K562 (cell line): ENCODE measurements at regions not wholly inside any gene's neighbourhood (a gene's known extent, or its start where the extent isn't known, plus 50 kb on each side); places are given as distances from the start of the nearest gene placed in this dataset.

Experiments
- ATAC-seq: fragments of 200-7000 bp; cut with Tn5 transposase; 3 replicates; pipeline ENCODE4 v1.9.1; 2020; ENCODE audit warnings: moderate library complexity
- BruUV-seq: library from RNA; stranded (reverse); fragments of 400-500 nt; replicated peaks from 2 replicates; lab custom pipeline; 2021; lab: Mats Ljungman, UMichigan
- CTCF ChIA-PET: fragments of 300-600 bp; formaldehyde crosslinking; extraction: SDS; loops from one replicate; lab custom pipeline; 2021; ENCODE audit warnings: low intra/inter-chr PET ratio; lab: Yijun Ruan, JAX
- POLR2A ChIA-PET: fragments of 300-600, 350-650 bp; sonication (Branson Sonifier 250); formaldehyde crosslinking; extraction: SDS; loops from one replicate; lab custom pipeline; 2021; ENCODE audit warnings: antibody characterized with exemption, inconsistent platforms; lab: Yijun Ruan, JAX
- DNase-seq, 4 experiments: peaks; one replicate each; pipeline versions ENCODE4 v3.0.0 to v3.0.0-alpha.2; 2011 to 2018; ENCODE audit warnings: low spot score in 3 of 4, mixed read lengths in 3 of 4; ENCODE audit errors: extremely low read depth in 1 of 4
- FAIRE-seq: peaks from 2 replicates; lab custom pipeline; 2011; peaks lifted over from hg19 to GRCh38; lab: Jason Lieb, UNC
- H2AFZ ChIP-seq: 2 replicates; pipeline ENCODE4 v1.6.0; 2011; ENCODE audit warnings: low read depth, low read length, control low read depth, inconsistent platforms
- H3K27ac ChIP-seq: fragments of 200-600 bp; 3 replicates; pipeline ENCODE4 v1.8.0; 2011; ENCODE audit warnings: low read depth, mild to moderate bottlenecking, control low read depth, inconsistent platforms, low read length, moderate library complexity, mixed read lengths; ENCODE audit errors: extremely low read depth
- H3K27me3 ChIP-seq, 2 experiments: fragments of 300-600 bp in 1 of 2; 2 replicates in 1 of 2; 3 replicates in 1 of 2; pipeline versions ENCODE4 v1.6.0 to v1.8.0; 2011; ENCODE audit warnings: inconsistent platforms in 2 of 2, low read length in 2 of 2, mild to moderate bottlenecking in 1 of 2, mixed read lengths in 1 of 2, moderate library complexity in 1 of 2; ENCODE audit not compliant: control insufficient read depth in 2 of 2, insufficient read depth in 2 of 2
- H3K36me3 ChIP-seq: fragments of 300-600 bp; 3 replicates; pipeline ENCODE4 v1.8.0; 2011; ENCODE audit warnings: mild to moderate bottlenecking, low read length, inconsistent platforms; ENCODE audit not compliant: control insufficient read depth, insufficient read depth
- H3K4me1 ChIP-seq, 2 experiments: fragments of 200-600 bp in 1 of 2; replicated peaks in 1 of 2; 2 replicates in 1 of 2; 3 replicates in 1 of 2; pipeline versions ENCODE4 v1.5.1 to v1.8.0; 2011; ENCODE audit warnings: inconsistent platforms in 2 of 2, low read length in 2 of 2, mild to moderate bottlenecking in 1 of 2, mixed read lengths in 1 of 2, moderate library complexity in 1 of 2; ENCODE audit not compliant: control insufficient read depth in 2 of 2, insufficient read depth in 2 of 2
- H3K4me2 ChIP-seq: 2 replicates; pipeline ENCODE4 v1.6.1; 2011; ENCODE audit warnings: low read length, control low read depth, inconsistent platforms, mixed read lengths; ENCODE audit not compliant: insufficient read depth
- H3K4me3 ChIP-seq: fragments of 200-600 bp; sonication (generic), shearing (Covaris generic); 2 replicates; pipeline ENCODE4 v1.5.1; 2016; ENCODE audit warnings: control low read depth, inconsistent platforms
- H3K79me2 ChIP-seq: fragments of 200-600 bp; 3 replicates; pipeline ENCODE4 v1.8.0; 2011; ENCODE audit warnings: low read length, inconsistent platforms; ENCODE audit not compliant: control insufficient read depth, insufficient read depth
- H3K9ac ChIP-seq, 2 experiments: 2 replicates each; pipeline versions ENCODE4 v1.6.0 to v1.6.1; 2011; ENCODE audit warnings: low read depth in 2 of 2, low read length in 2 of 2, control low read depth in 1 of 2, inconsistent platforms in 1 of 2, mild to moderate bottlenecking in 1 of 2, mixed read lengths in 1 of 2; ENCODE audit not compliant: insufficient read depth in 1 of 2
- H3K9me1 ChIP-seq: one replicate; pipeline ENCODE4 v1.6.0; 2011; ENCODE audit warnings: inconsistent platforms, mild to moderate bottlenecking, low read length, moderate library complexity; ENCODE audit not compliant: control insufficient read depth, insufficient read depth
- H3K9me3 ChIP-seq: replicated peaks from 2 replicates; pipeline ENCODE4 v1.5.1; 2011; ENCODE audit warnings: low read depth, low read length, inconsistent platforms; ENCODE audit not compliant: control insufficient read depth, insufficient read depth
- H4K20me1 ChIP-seq: replicated peaks from 2 replicates; pipeline ENCODE4 v1.6.1; 2011; ENCODE audit warnings: low read length, inconsistent platforms, mixed read lengths; ENCODE audit not compliant: control insufficient read depth, insufficient read depth
- ADNP ChIP-seq: fragments of 200-800 bp; sonication (Bioruptor generic); IDR thresholded peaks from 2 replicates; pipeline ENCODE4 v1.6.1; 2016; ENCODE audit warnings: missing genetic modification characterization, missing compliant biosample characterization
- BCL6 ChIP-seq: fragments of 250-450 bp; sonication (Bioruptor Pico); IDR thresholded peaks from 2 replicates; pipeline ENCODE4 v1.4.0; 2020
- CAMTA2 ChIP-seq: fragments of 250-450 bp; sonication (Bioruptor Pico); conservative IDR thresholded peaks from 2 replicates; pipeline ENCODE4 v1.5.1; 2022
- KAT8 ChIP-seq: fragments of 450-650 bp; IDR thresholded peaks from 2 replicates; pipeline ENCODE4 v1.6.1; 2016; ENCODE audit warnings: low read depth, mild to moderate bottlenecking
- NR3C1 ChIP-seq: sonication (generic); formaldehyde crosslinking; IDR thresholded peaks from 2 replicates; pipeline ENCODE4 v1.8.1; 2022; ENCODE audit warnings: missing genetic modification reagents
- RCOR1 ChIP-seq, 2 experiments: IDR thresholded peaks; 2 replicates each; pipeline ENCODE4 v1.6.1; 2012; ENCODE audit warnings: low read depth in 2 of 2, low read length in 2 of 2, borderline replicate concordance in 1 of 2, improper control_type of control experiment in 1 of 2
- SAFB2 ChIP-seq: fragments of 200-400 bp; formaldehyde crosslinking; IDR thresholded peaks from 2 replicates; pipeline ENCODE4 v1.6.1; 2018; ENCODE audit warnings: borderline replicate concordance, low read length, low read depth, moderate library complexity; ENCODE audit not compliant: severe bottlenecking
- ZBTB17 ChIP-seq: fragments of 450-650 bp; formaldehyde crosslinking; IDR thresholded peaks from 2 replicates; pipeline ENCODE4 v1.4.0; 2020; ENCODE audit warnings: mild to moderate bottlenecking
- ZFP30 ChIP-seq: fragments of 250-450 bp; sonication (Bioruptor Pico); IDR thresholded peaks from 2 replicates; pipeline ENCODE4 v1.8.0; 2022; ENCODE audit warnings: moderate library complexity, mild to moderate bottlenecking, inconsistent platforms, borderline replicate concordance
- ZKSCAN8 ChIP-seq: fragments of 200-800 bp; sonication (Bioruptor generic); IDR thresholded peaks from 2 replicates; pipeline ENCODE4 v1.6.1; 2016; ENCODE audit warnings: missing genetic modification characterization, missing compliant biosample characterization
- ZNF75A ChIP-seq: fragments of 450-650 bp; formaldehyde crosslinking; IDR thresholded peaks from 2 replicates; pipeline ENCODE4 v1.4.0; 2020; ENCODE audit warnings: mild to moderate bottlenecking
- ZSCAN29 ChIP-seq: fragments of 450-650 bp; IDR thresholded peaks from 2 replicates; pipeline ENCODE4 v1.6.1; 2017
- WGBS: fragments of 100-300 bp; shearing (Covaris generic); methylation state at CpG from one replicate; pipeline ENCODE4 v1.1.6; 2016; ENCODE audit warnings: low coverage, mixed read lengths; ENCODE audit not compliant: insufficient coverage; ENCODE audit errors: missing lambda C conversion rate; 5-methylcytosine and 5-hydroxymethylcytosine counted together
- in situ Hi-C: fragments of 300-500 bp; cut with MboI; formaldehyde crosslinking; loops from 4 replicates; pipeline ENCODE4 v1.15.0; 2018; ENCODE audit warnings: inconsistent platforms, mixed read lengths
- intact Hi-C: fragments of 100-400 bp; cut with micrococcal nuclease; formaldehyde crosslinking; loops from 2 replicates; pipeline ENCODE4 v1.14.2; 2022
- TF ChIP-seq, protein P1 (sequence below): sonication (generic); formaldehyde crosslinking; IDR thresholded peaks from 2 replicates; pipeline ENCODE4 v1.8.0; 2022; ENCODE audit warnings: missing genetic modification reagents, mild to moderate bottlenecking, borderline replicate concordance
- TF ChIP-seq, protein P2 (sequence below): sonication (generic); formaldehyde crosslinking; IDR thresholded peaks from 2 replicates; pipeline ENCODE4 v1.8.0; 2022; ENCODE audit warnings: mild to moderate bottlenecking, low read depth, missing genetic modification reagents
- TF ChIP-seq, protein P3 (sequence below): fragments of 250-450 bp; sonication (Bioruptor Pico); IDR thresholded peaks from 2 replicates; pipeline ENCODE4 v1.4.0; 2020
- TF ChIP-seq, protein P4 (sequence below): IDR thresholded peaks from 3 replicates; pipeline ENCODE4 v1.6.1; 2011; ENCODE audit warnings: borderline replicate concordance, mild to moderate bottlenecking; ENCODE audit not compliant: insufficient read length, insufficient read depth

DNA sequence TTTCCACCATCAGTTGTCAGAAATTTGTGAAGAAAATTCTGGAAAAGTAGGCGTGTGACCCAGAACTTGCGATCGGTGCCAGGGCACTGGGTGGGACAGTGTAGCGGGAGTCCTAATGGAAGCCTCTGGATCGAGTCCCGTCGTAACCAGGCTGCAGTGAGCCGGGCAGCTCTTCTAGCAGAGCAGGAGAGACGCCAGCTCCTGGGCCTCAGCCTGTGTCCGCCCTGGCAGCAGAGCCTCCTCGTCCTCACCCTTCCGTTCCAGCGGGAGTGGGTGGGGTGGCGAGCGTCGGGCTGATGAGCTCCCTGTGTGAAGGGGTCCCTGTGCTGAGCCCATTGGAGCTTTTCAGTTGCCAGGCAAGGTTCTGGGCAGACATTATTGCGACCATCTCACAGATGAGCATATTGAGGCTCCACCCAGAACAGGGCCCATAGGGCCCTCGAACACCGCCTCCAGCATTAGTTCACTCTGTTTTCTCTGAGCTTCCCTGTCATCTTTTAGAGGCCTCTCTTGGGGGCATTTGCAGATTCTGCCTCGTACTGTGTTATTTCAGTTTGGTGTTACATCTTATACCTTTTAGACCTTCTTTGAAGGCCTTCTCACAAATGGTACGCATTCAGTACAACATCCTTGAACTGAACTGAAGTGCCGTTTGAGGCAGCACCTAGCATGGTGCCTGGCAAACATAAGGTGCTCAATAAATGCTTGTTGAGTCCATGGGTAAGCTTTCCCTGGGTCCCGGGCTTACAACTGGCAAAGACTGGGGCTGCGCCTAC is 207.1 kb upstream of the CIBAR2 start:
- Histone ChIP-seq H3K9me3 (no peaks in the 10 kb centered on the region), H3K4me3 (no peak overlapping the region), H3K9me1 (no peaks in the 10 kb centered on the region), H3K27me3 (no peaks in the 10 kb centered on the region), H3K4me2 (no peak overlapping the region), H3K79me2 (peaks cover 23% of the 10 kb centered on the region), H3K9ac (peak overlapping the region; percentile 26 to 85; a peak in 3 of 4 replicates), H4K20me1 (no peaks in the 10 kb centered on the region; the same call in 1 of the 2 replicates), H3K36me3 (no peaks in the 10 kb centered on the region; the same call in 2 of the 3 replicates), H2AFZ (no peak overlapping the region), H3K27ac (peak overlapping the region; percentile 53; the same call in 1 of the 3 replicates), H3K4me1 (peaks cover 41 to 73% of the 10 kb centered on the region in 2 experiments)
- DNase-seq (no peak), ATAC-seq (no peak), FAIRE-seq (peak; percentile 19)
- no TSS peak for BruUV-seq
- in situ Hi-C loops (no loop called here), intact Hi-C loops (loop anchor here (5.0 kb wide), 1 partner anchor 73 kb away; no protein-coding TSS in a partner anchor)
- ChIA-PET POLR2A (interaction anchor here (1.0 to 9.1 kb wide), 2 partner anchors 9 to 12 kb away, joined by 4 to 60 read pairs; no protein-coding TSS in a partner anchor), CTCF (interaction anchor here (0.5 kb wide), 1 partner anchor 30 kb away, joined by 3 read pairs; no protein-coding TSS in a partner anchor)
- WGBS = 93% methylated on average over 24 of the region's 24 CpGs
- no peak for TF ChIP-seq ZFP30 (CRISPR knock-in tag)
- TF ChIP-seq SAFB2 = no peak
- TF ChIP-seq BCL6 (CRISPR knock-in tag) = no peak
- TF ChIP-seq, protein P1, sequence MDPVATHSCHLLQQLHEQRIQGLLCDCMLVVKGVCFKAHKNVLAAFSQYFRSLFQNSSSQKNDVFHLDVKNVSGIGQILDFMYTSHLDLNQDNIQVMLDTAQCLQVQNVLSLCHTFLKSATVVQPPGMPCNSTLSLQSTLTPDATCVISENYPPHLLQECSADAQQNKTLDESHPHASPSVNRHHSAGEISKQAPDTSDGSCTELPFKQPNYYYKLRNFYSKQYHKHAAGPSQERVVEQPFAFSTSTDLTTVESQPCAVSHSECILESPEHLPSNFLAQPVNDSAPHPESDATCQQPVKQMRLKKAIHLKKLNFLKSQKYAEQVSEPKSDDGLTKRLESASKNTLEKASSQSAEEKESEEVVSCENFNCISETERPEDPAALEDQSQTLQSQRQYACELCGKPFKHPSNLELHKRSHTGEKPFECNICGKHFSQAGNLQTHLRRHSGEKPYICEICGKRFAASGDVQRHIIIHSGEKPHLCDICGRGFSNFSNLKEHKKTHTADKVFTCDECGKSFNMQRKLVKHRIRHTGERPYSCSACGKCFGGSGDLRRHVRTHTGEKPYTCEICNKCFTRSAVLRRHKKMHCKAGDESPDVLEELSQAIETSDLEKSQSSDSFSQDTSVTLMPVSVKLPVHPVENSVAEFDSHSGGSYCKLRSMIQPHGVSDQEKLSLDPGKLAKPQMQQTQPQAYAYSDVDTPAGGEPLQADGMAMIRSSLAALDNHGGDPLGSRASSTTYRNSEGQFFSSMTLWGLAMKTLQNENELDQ (CRISPR knock-in tag) = no peak
- TF ChIP-seq ADNP = peak; percentile 92
- TF ChIP-seq RCOR1 (IDR thresholded peaks at IDR 0.05; ENCODE audit: borderline replicate concordance in 1 of 2, low read depth in 2 of 2, low read length in 2 of 2) = peak in 1 of 2 experiments; percentile 53; a peak in 2 of 4 replicates
- TF ChIP-seq ZNF75A (CRISPR knock-in tag) = no peak
- no peak for TF ChIP-seq NR3C1 (CRISPR knock-in tag)
- no peak for TF ChIP-seq ZSCAN29
- TF ChIP-seq, protein P2, sequence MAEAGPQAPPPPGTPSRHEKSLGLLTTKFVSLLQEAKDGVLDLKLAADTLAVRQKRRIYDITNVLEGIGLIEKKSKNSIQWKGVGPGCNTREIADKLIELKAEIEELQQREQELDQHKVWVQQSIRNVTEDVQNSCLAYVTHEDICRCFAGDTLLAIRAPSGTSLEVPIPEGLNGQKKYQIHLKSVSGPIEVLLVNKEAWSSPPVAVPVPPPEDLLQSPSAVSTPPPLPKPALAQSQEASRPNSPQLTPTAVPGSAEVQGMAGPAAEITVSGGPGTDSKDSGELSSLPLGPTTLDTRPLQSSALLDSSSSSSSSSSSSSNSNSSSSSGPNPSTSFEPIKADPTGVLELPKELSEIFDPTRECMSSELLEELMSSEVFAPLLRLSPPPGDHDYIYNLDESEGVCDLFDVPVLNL (CRISPR knock-in tag) = no peak
- TF ChIP-seq CAMTA2 (CRISPR knock-in tag) = no peak
- TF ChIP-seq ZKSCAN8 (CRISPR knock-in tag) = peak; percentile 99
- no peak for TF ChIP-seq ZBTB17 (CRISPR knock-in tag)
- TF ChIP-seq, protein P3, sequence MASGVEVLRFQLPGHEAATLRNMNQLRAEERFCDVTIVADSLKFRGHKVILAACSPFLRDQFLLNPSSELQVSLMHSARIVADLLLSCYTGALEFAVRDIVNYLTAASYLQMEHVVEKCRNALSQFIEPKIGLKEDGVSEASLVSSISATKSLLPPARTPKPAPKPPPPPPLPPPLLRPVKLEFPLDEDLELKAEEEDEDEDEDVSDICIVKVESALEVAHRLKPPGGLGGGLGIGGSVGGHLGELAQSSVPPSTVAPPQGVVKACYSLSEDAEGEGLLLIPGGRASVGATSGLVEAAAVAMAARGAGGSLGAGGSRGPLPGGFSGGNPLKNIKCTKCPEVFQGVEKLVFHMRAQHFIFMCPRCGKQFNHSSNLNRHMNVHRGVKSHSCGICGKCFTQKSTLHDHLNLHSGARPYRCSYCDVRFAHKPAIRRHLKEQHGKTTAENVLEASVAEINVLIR (CRISPR knock-in tag) = no peak
- TF ChIP-seq, protein P4, sequence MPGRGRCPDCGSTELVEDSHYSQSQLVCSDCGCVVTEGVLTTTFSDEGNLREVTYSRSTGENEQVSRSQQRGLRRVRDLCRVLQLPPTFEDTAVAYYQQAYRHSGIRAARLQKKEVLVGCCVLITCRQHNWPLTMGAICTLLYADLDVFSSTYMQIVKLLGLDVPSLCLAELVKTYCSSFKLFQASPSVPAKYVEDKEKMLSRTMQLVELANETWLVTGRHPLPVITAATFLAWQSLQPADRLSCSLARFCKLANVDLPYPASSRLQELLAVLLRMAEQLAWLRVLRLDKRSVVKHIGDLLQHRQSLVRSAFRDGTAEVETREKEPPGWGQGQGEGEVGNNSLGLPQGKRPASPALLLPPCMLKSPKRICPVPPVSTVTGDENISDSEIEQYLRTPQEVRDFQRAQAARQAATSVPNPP = no peak
- TF ChIP-seq KAT8 = no peak
